GM10248 (cell line): ENCODE measurements at regions not wholly inside any gene's neighbourhood (a gene's known extent, or its start where the extent isn't known, plus 50 kb on each side); places are given as distances from the start of the nearest gene placed in this dataset.

Source experiments
- CTCF ChIA-PET: fragments of 300-600 bp; sonication (Branson Sonifier 250); formaldehyde crosslinking; extraction: SDS; loops from one replicate; lab custom pipeline; 2021; ENCODE audit warnings: antibody characterized with exemption; lab: Yijun Ruan, JAX
- POLR2A ChIA-PET: fragments of 350-650 bp; sonication (Branson Sonifier 250); formaldehyde crosslinking; extraction: SDS; loops from one replicate; lab custom pipeline; 2020; ENCODE audit warnings: antibody characterized with exemption; lab: Yijun Ruan, JAX
- DNase-seq: peaks from one replicate; pipeline ENCODE4 v3.0.0; 2012; ENCODE audit errors: extremely low spot score
- CTCF ChIP-seq: IDR thresholded peaks from 2 replicates; pipeline ENCODE4 v1.5.1; 2012; ENCODE audit warnings: mild to moderate bottlenecking, low read depth; ENCODE audit errors: extremely low read depth, missing control alignments, control extremely low read depth

GRCh38 chr22:26865021-26865420, 207.6 kb downstream of the MIAT start:
- CTCF ChIA-PET: interaction anchor here (1.9 kb wide), 1 partner anchor 12 kb away, joined by 5 read pairs; no protein-coding TSS in a partner anchor

GRCh38 chr22:26883393-26883792, 226.0 kb downstream of the MIAT start:
- CTCF ChIA-PET: interaction anchor here (1.6 kb wide), 1 partner anchor 13 kb away, joined by 3 read pairs; no protein-coding TSS in a partner anchor
- POLR2A ChIA-PET: no interaction called here
- no peak for TF ChIP-seq CTCF
- no peak for DNase-seq

More at GRCh38 chr22:26865021-26865420, 207.6 kb downstream of the MIAT start:
- POLR2A ChIA-PET: no interaction called here
- no peak for TF ChIP-seq CTCF
- DNase-seq: no peak

GRCh38 chr22:26884921-26885320, 227.5 kb downstream of the MIAT start:
- ChIA-PET CTCF (no interaction called here), POLR2A (no interaction called here)
- TF ChIP-seq CTCF: no peak
- DNase-seq: no peak

- POLR2A ChIA-PET: no interaction called here
- no peak for TF ChIP-seq CTCF
- CTCF ChIA-PET: no interaction called here
- no peak for DNase-seq
Observed at GRCh38 chr22:26885441-26886261, 228.3 kb downstream of the MIAT start.

- no peak for TF ChIP-seq CTCF
- DNase-seq: no peak
- ChIA-PET CTCF (no interaction called here), POLR2A (no interaction called here)
Observed at GRCh38 chr22:26887456-26887855, 230.1 kb downstream of the MIAT start.

- POLR2A ChIA-PET: no interaction called here
- no peak for TF ChIP-seq CTCF
- CTCF ChIA-PET: no interaction called here
- DNase-seq: no peak
Observed at GRCh38 chr22:26887916-26888315, 230.5 kb downstream of the MIAT start.

- no peak for TF ChIP-seq CTCF
- ChIA-PET CTCF (no interaction called here), POLR2A (no interaction called here)
- DNase-seq: no peak
Observed at GRCh38 chr22:26888887-26889286, 231.5 kb downstream of the MIAT start.
